Fibroblast of lung (primary cell): ENCODE measurements at regions not wholly inside any gene's neighbourhood (a gene's known extent, or its start where the extent isn't known, plus 50 kb on each side); places are given as distances from the start of the nearest gene placed in this dataset.
A peak's percentile ranks its signal among the peaks of the same experiment; 100 is the strongest.

Experiments
- DNase-seq, 2 donors: peaks; one replicate each; pipeline versions ENCODE4 v3.0.0 to v3.0.0-alpha.2; 2010; ENCODE audit warnings: low read depth in 2 of 2
- H2AFZ ChIP-seq: 2 replicates; pipeline ENCODE4 v1.5.1; 2012; ENCODE audit warnings: low read length, control low read depth, inconsistent platforms
- H3K27ac ChIP-seq: 2 replicates; pipeline ENCODE4 v1.5.1; 2011; ENCODE audit warnings: low read length, control low read depth; ENCODE audit not compliant: insufficient read depth
- H3K27me3 ChIP-seq: 2 replicates; pipeline ENCODE4 v1.5.1; 2011; ENCODE audit warnings: mild to moderate bottlenecking, low read length; ENCODE audit not compliant: control insufficient read depth, insufficient read depth
- H3K36me3 ChIP-seq: 2 replicates; pipeline ENCODE4 v1.5.1; 2011; ENCODE audit warnings: low read length; ENCODE audit not compliant: control insufficient read depth, insufficient read depth
- H3K4me1 ChIP-seq: 2 replicates; pipeline ENCODE4 v1.5.1; 2011; ENCODE audit warnings: low read length; ENCODE audit not compliant: control insufficient read depth, insufficient read depth; ENCODE audit errors: extremely low read depth
- H3K4me2 ChIP-seq: 2 replicates; pipeline ENCODE4 v1.5.1; 2011; ENCODE audit warnings: low read length, control low read depth; ENCODE audit not compliant: insufficient read depth; ENCODE audit errors: extremely low read depth
- H3K4me3 ChIP-seq, 4 experiments: fragments of 200-600 bp in 1 of 4; sonication (generic) in 1 of 4; replicated peaks in 1 of 4; 2 replicates each; pipeline ENCODE4 v1.5.1; 2011 to 2016; ENCODE audit warnings: low read length in 4 of 4, low read depth in 3 of 4, mild to moderate bottlenecking in 3 of 4, control low read depth in 2 of 4, inconsistent platforms in 1 of 4, mixed read lengths in 1 of 4; ENCODE audit not compliant: insufficient read depth in 1 of 4; ENCODE audit errors: control extremely low read depth in 1 of 4
- H3K79me2 ChIP-seq: 2 replicates; pipeline ENCODE4 v1.5.1; 2012; ENCODE audit warnings: mild to moderate bottlenecking, low read length, inconsistent platforms; ENCODE audit not compliant: control insufficient read depth, insufficient read depth
- H3K9ac ChIP-seq: 2 replicates; pipeline ENCODE4 v1.5.1; 2011; ENCODE audit warnings: mild to moderate bottlenecking, low read length, control low read depth; ENCODE audit not compliant: insufficient read depth
- H3K9me3 ChIP-seq: 2 replicates; pipeline ENCODE4 v1.5.1; 2012; ENCODE audit warnings: low read depth, low read length; ENCODE audit not compliant: control insufficient read depth, insufficient read depth
- H4K20me1 ChIP-seq: 2 replicates; pipeline ENCODE4 v1.5.1; 2011; ENCODE audit warnings: low read length; ENCODE audit not compliant: control insufficient read depth, insufficient read depth; ENCODE audit errors: extremely low read depth
- EZH2 ChIP-seq: IDR thresholded peaks from 2 replicates; pipeline ENCODE4 v1.5.1; 2012; ENCODE audit warnings: low read length, control low read depth, mild to moderate bottlenecking; ENCODE audit errors: missing control alignments
- TF ChIP-seq, protein P1 (sequence below), 2 donors: IDR thresholded peaks in 1 of 2; conservative IDR thresholded peaks in 1 of 2; 1 replicate in 1 of 2; 2 replicates in 1 of 2; pipeline ENCODE4 v1.5.1; 2011 to 2012; ENCODE audit warnings: low read length in 2 of 2, control low read depth in 1 of 2, inconsistent platforms in 1 of 2, low read depth in 1 of 2, mild to moderate bottlenecking in 1 of 2

GRCh38 chr4:110823251-110823650 lies 200.4 kb upstream of the PITX2 start:
- Histone ChIP-seq H3K4me3 (no peak overlapping the region), H3K79me2 (no peaks in the 10 kb centered on the region), H3K9ac (no peak overlapping the region), H3K9me3 (no peaks in the 10 kb centered on the region), H2AFZ (no peak overlapping the region), H3K27ac (no peak overlapping the region), H4K20me1 (no peaks in the 10 kb centered on the region), H3K4me2 (no peak overlapping the region), H3K27me3 (no peaks in the 10 kb centered on the region), H3K36me3 (no peaks in the 10 kb centered on the region), H3K4me1 (no peaks in the 10 kb centered on the region)
- DNase-seq, result peak in 1 of 2 donors; percentile 19
- TF ChIP-seq EZH2, result no peak
- TF ChIP-seq, protein P1, sequence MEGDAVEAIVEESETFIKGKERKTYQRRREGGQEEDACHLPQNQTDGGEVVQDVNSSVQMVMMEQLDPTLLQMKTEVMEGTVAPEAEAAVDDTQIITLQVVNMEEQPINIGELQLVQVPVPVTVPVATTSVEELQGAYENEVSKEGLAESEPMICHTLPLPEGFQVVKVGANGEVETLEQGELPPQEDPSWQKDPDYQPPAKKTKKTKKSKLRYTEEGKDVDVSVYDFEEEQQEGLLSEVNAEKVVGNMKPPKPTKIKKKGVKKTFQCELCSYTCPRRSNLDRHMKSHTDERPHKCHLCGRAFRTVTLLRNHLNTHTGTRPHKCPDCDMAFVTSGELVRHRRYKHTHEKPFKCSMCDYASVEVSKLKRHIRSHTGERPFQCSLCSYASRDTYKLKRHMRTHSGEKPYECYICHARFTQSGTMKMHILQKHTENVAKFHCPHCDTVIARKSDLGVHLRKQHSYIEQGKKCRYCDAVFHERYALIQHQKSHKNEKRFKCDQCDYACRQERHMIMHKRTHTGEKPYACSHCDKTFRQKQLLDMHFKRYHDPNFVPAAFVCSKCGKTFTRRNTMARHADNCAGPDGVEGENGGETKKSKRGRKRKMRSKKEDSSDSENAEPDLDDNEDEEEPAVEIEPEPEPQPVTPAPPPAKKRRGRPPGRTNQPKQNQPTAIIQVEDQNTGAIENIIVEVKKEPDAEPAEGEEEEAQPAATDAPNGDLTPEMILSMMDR (conservative IDR thresholded peaks at IDR 0.05 in 1 of 2, IDR thresholded peaks at IDR 0.05 in 1 of 2; ENCODE audit: low read depth in 1 of 2, low read length in 2 of 2), result no peak

GRCh38 chr4:110824344-110824743 lies 201.5 kb upstream of the PITX2 start:
- Histone ChIP-seq H4K20me1 (no peaks in the 10 kb centered on the region), H3K9me3 (no peaks in the 10 kb centered on the region), H2AFZ (no peak overlapping the region), H3K27ac (no peak overlapping the region), H3K36me3 (no peaks in the 10 kb centered on the region), H3K27me3 (no peaks in the 10 kb centered on the region), H3K4me3 (no peak overlapping the region), H3K9ac (no peak overlapping the region), H3K4me2 (no peak overlapping the region), H3K79me2 (no peaks in the 10 kb centered on the region), H3K4me1 (no peaks in the 10 kb centered on the region)
- TF ChIP-seq, protein P1 (conservative IDR thresholded peaks at IDR 0.05 in 1 of 2, IDR thresholded peaks at IDR 0.05 in 1 of 2; ENCODE audit: low read depth in 1 of 2, low read length in 2 of 2), result no peak
- no peak for TF ChIP-seq EZH2
- DNase-seq, result no peak

DNA sequence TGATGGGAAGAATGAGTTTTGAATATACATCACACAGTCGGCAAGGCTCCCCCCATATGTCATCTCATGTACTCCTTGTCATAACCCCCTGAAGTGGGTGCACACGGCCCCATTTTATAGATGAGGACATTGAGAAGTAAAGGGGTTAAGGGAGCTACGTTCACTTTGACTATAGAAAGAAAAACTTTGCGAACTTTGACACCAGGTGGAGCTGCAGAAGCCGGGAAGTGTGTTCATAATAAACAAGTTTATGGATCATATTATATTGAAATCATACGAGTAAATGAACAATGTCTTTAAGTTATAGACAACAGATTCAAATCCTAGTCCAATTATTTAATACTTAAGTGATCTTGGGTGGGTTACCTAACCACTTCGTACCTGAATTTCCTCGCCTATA lies 203.8 kb upstream of the PITX2 start:
- no peak for DNase-seq

More for the DNA sequence above, 203.8 kb upstream of the PITX2 start:
- H3K27me3 ChIP-seq, result no peaks in the 10 kb centered on the region
- TF ChIP-seq, protein P1 (conservative IDR thresholded peaks at IDR 0.05 in 1 of 2, IDR thresholded peaks at IDR 0.05 in 1 of 2; ENCODE audit: low read depth in 1 of 2, low read length in 2 of 2), result no peak
- no peak for TF ChIP-seq EZH2
- no peaks in the 10 kb centered on the region for H3K9me3 ChIP-seq
- no peaks in the 10 kb centered on the region for H3K4me1 ChIP-seq
- no peaks in the 10 kb centered on the region for H3K36me3 ChIP-seq
- H3K4me3 ChIP-seq, result no peak overlapping the region
- no peak overlapping the region for H3K9ac ChIP-seq
- H3K79me2 ChIP-seq, result no peaks in the 10 kb centered on the region
- H4K20me1 ChIP-seq, result no peaks in the 10 kb centered on the region
- no peak overlapping the region for H2AFZ ChIP-seq
- H3K4me2 ChIP-seq, result no peak overlapping the region
- no peak overlapping the region for H3K27ac ChIP-seq
